GM19324 (cell line): ENCODE measurements at regions not wholly inside any gene's neighbourhood (a gene's known extent, or its start where the extent isn't known, plus 50 kb on each side); places are given as distances from the start of the nearest gene placed in this dataset.

ENCODE experiments used
- ATAC-seq: cut with Tn5 transposase; IDR thresholded peaks from one replicate; pipeline ENCODE4 v1.9.1; 2021; ENCODE audit warnings: mild to moderate bottlenecking, moderate library complexity; ENCODE audit not compliant: unreplicated experiment, low FRiP score

- peak; percentile 37 for ATAC-seq
These were observed 391.0 kb downstream of the OMA1 start for GRCh38 chr1:58155418-58156123.

- ATAC-seq = no peak
These were observed 392.3 kb downstream of the OMA1 start for GRCh38 chr1:58154256-58154655.

- ATAC-seq = no peak
These were observed 393.8 kb downstream of the OMA1 start for GRCh38 chr1:58152697-58153096.

GRCh38 chr1:58149271-58149812, 397.2 kb downstream of the OMA1 start:
- ATAC-seq = no peak

- ATAC-seq = no peak
These were observed 401.7 kb downstream of the OMA1 start for GRCh38 chr1:58144698-58145270.

- ATAC-seq = no peak
These were observed 402.4 kb downstream of the OMA1 start for GRCh38 chr1:58143972-58144697.

GRCh38 chr1:58136387-58136786, 410.1 kb downstream of the OMA1 start:
- ATAC-seq = no peak

GRCh38 chr1:58135821-58136321, 410.7 kb downstream of the OMA1 start:
- no peak for ATAC-seq

GRCh38 chr1:58133562-58133961, 413.0 kb downstream of the OMA1 start:
- ATAC-seq = no peak

- ATAC-seq = no peak
These were observed 423.5 kb downstream of the OMA1 start for GRCh38 chr1:58123051-58123450.

GRCh38 chr1:58119971-58120370, 426.6 kb downstream of the OMA1 start:
- no peak for ATAC-seq

GRCh38 chr1:58116284-58116683, 430.2 kb downstream of the OMA1 start:
- ATAC-seq = no peak

- no peak for ATAC-seq
These were observed 436.8 kb downstream of the OMA1 start for GRCh38 chr1:58109646-58110200.

GRCh38 chr1:58108783-58109182, 437.7 kb downstream of the OMA1 start:
- ATAC-seq = no peak

- no peak for ATAC-seq
These were observed 438.6 kb downstream of the OMA1 start for GRCh38 chr1:58107943-58108342.

GRCh38 chr1:58104960-58105359, 441.6 kb downstream of the OMA1 start:
- peak; percentile 60 for ATAC-seq

- no peak for ATAC-seq
These were observed 449.8 kb downstream of the OMA1 start for GRCh38 chr1:58096714-58097113.

GRCh38 chr1:58095183-58095582, 451.3 kb downstream of the OMA1 start:
- no peak for ATAC-seq

- ATAC-seq = no peak
These were observed 452.3 kb downstream of the OMA1 start for GRCh38 chr1:58094221-58094620.

- no peak for ATAC-seq
These were observed 455.9 kb downstream of the OMA1 start for GRCh38 chr1:58090640-58091039.
